Kidney capillary endothelial cell (primary cell): ENCODE measurements at regions not wholly inside any gene's neighbourhood (a gene's known extent, or its start where the extent isn't known, plus 50 kb on each side); places are given as distances from the start of the nearest gene placed in this dataset.
"Not testable (repeated sequence)": the region's sequence is repeated elsewhere in the genome, so short reads cannot be mapped to it uniquely, and the experiment has no call there.

Experiments
- DNase-seq: peaks from one replicate; pipeline ENCODE4 v3.0.0-alpha.2; 2018; ENCODE audit warnings: low spot score

DNA sequence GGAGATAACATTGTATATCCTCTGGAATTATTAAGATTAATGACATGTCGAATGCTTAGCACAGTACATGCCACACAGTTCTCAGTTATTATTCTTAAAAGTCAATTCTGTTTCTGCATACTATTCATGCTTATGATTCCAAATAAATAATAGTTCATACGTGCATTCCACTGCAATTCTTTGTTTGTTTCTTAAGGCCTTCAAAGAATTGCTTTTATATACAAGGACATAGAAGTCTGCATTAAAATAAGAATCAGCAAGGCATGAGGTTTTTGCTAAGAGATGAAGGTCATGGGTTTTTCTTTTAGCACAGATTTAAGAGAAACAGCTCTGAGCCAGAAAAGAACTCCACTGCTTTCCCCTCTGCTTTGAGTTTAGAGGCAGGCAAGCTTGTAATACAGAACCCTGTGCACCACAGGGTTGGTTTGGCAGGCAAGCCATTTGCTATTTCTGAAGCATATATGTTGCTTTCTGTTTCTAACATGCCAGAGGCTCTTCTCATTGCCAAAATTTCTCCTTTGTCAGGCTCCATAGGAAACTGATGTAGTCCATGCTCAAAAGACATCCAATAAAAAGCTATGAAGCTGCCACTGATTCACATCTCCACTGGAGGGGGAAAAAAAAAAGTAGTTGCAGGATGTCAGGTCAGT lies 420.6 kb upstream of the TYRP1 start:
- no peak for DNase-seq

DNA sequence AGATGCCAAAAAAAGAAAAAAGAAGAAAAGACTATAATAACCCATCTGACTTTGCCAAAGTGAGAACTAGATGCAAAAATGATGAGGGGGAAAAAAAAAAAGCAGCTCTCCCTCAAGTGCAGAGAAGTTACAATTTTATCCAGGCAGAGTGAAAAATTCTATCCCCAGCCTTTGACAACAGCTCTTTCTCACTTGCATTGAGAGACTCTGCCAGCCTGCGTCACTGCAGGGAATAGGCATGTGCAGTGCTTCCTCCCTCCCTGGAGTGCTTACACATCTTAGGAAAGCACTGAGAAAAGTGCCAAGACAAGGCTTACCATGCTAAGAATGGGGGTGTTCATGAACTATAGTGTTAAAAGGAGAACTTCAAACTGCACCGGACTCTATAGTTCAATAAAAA lies 418.6 kb upstream of the TYRP1 start:
- no peak for DNase-seq

DNA sequence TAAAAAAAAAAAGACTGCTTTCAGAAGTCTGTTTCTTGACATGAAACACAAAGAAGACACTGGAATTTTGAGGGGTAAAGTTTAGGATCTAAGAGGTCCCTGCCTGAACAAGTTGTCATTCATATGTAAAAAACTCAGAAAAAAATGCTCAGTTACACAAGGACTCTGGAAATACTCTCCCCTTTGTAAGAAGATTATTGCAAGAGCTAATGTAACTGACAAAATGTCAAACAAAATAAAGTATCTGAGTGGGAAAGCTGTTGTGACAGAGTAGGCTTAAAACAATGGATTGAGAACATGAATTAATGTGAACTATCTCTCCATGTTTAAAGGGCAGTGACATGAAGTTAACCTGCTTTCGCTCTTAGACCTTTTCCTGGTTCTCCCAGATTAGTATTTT lies 416.7 kb upstream of the TYRP1 start:
- DNase-seq, result no peak

DNA sequence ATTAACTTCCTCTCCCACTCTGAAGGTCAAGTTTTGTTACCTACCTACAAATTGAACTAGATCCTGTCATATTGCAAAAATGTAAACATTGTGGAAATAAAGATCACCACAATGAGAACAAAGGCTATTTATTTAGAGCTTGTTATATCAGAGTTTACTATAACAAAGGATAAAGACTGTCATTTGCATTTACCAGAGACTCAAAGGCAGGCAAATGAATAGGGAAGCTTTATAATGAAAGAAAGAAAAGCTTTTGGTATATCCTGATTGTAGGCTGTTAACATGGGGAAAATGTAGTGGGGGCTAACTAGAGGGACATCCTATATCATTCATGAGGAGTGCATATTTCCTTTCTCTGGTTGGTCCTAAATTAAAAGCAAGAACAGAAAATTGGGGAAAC lies 403.5 kb upstream of the TYRP1 start:
- DNase-seq, result no peak

DNA sequence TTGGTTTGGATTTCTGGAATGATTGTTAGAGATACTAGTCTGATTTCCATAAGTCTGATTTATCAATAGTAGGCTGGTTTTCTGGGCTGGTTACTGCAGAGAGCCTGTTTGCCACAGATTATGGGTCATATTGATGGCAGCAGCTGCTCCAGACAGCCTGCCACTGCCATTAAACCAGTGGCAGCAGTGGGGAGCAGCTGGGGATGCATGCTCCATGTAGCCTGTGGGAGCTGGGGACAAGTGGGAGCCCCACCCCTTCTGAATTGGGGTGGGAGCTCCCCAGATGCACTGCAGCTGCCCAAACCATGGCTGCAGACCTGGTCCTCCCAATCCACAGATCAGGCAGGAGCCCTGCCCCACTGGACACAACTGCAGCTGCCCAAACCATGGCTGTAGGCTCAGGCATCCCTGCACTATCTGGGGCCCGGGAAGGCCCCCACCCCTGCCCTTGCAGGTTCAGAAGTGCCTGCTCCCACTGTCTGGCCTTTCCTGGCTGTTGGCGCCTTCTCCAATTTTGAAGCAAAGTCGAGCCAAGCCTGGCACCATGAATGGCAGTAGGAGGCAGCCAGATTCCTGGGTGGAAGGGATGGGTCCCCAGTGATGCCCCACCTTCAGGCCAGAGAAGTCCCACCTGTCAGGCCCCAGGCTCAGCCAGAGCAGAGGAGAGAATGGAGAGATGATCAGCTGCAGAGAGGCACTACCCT lies 402.9 kb upstream of the TYRP1 start:
- DNase-seq, result no peak

DNA sequence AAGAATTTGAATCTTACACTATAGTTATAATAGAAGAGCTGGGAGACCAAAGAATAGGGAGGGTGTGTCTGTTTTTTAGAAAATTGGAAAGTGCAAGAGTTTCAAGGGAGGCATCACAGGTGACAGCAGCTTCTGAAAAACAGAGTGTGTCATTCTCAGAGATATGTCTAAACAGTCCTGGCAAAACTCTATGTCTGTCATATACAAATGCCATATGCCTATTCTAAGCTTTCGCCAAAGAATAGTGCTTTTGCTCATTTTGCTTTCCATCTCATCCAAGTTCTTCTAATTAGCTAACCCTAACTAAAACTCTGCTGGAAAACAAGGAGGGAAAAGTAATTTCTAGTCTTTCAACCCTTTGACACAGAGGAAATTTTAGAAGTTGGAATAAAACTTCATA lies 388.0 kb upstream of the TYRP1 start:
- no peak for DNase-seq

DNA sequence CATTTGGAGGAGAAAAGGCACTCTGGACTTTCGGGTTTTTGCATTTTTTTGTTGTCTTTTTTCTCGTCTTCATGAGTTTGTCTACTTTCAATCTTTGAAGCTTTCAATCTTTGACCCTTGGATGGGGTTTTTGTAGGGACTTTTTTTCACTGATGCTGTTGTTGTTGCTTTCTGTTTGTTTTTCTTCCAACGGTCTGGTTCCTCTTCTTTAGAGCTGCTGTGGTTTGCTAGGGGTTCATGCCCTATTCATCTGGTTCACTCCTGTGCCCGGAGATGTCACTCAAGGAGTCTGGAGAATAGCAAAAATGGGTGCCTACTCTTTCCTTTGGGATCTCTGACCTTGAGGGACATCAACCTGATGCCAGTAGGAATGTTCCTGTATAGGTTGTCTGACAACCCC lies 378.6 kb upstream of the TYRP1 start:
- no peak for DNase-seq

DNA sequence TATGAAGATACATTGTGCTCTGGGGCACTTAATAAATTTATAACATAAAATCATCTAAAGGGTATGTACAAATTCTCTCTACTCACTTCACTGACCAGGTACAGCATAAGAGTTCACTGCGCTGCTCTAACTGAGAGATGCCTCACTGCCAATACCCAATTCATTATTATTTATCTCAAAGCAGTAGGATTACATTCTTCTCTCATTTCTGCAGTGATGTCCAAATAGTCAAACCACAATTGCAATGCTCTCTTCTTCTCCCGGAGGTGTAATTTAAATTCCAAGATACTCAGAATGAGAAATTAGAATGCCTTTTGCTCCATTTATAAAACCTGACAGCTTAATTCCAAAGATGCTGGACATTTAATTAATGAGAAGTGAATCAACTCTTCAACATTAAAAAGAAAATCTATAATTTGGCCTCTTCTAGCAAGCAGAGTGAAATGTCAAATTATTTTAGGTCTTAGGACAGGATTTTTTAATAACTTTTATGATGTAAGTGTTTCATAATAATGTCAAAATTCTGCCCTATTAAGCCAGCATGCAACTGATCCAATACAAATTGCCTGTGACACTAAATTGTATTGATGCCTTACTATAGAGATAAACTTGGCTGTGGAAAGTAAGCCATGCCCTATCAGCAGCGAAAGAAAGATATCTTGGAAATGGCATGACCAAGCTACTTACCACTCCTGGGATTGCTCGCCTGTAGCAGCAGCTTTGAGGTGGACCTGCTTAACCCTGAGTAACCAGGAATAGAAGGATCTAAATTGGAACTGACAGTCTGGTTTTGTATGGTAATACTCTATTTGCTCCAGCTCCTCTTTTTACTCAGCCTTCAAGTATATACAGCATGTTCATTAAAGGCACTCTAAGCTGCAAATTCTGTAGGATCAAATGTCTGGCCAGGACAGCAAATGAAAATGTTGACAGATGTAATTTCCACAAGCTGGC lies 374.2 kb upstream of the TYRP1 start:
- no peak for DNase-seq

DNA sequence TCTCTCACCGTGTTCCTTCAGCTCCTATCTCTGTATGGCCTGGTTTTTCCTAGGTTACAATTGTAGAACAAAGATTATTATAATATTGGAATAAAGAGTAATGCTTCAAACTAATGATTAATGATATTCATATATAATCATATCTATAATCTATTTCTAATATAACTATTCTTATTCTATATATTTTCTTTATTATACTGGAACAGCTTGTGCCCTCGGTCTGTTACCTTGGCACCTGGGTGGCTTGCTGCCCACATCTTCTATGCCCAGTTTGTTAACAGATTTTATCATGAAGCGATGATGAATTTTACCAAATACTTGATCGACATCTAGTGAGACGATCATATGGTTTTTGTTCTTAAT lies 363.6 kb upstream of the TYRP1 start:
- no peak for DNase-seq

DNA sequence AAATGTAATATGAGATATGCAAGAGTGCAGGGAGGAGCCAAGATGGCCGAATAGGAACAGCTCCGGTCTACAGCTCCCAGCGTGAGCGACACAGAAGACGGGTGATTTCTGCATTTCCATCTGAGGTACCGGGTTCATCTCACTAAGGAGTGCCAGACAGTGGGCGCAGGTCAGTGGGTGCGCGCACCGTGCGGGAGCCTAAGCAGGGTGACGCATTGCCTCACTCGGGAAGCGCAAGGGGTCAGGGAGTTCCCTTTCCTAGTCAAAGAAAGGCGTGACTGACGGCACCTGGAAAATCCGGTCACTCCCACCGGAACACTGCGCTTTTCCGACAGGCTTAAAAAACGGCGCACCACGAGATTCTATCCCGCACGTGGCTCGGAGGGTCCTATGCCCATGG lies 359.2 kb upstream of the TYRP1 start:
- DNase-seq, result not testable (repeated sequence)

DNA sequence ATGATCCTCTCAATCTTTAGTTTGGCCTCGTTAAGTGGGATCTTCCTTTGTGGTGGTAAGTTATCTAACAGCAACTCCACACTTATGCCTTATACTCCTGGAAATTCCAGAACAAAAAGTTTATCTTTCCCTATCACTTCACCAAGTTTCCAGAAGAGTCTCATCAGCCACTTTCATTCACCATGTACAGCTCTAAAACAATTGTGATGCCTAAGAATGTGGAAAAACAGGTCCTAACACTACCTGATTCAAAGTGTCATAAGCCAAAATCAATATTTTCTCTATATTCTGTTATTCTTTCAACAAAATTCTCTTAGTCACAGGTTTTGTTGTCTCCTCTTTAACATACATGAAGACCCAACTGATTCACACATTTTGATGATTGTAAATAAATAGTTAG lies 342.4 kb upstream of the TYRP1 start:
- DNase-seq, result no peak

DNA sequence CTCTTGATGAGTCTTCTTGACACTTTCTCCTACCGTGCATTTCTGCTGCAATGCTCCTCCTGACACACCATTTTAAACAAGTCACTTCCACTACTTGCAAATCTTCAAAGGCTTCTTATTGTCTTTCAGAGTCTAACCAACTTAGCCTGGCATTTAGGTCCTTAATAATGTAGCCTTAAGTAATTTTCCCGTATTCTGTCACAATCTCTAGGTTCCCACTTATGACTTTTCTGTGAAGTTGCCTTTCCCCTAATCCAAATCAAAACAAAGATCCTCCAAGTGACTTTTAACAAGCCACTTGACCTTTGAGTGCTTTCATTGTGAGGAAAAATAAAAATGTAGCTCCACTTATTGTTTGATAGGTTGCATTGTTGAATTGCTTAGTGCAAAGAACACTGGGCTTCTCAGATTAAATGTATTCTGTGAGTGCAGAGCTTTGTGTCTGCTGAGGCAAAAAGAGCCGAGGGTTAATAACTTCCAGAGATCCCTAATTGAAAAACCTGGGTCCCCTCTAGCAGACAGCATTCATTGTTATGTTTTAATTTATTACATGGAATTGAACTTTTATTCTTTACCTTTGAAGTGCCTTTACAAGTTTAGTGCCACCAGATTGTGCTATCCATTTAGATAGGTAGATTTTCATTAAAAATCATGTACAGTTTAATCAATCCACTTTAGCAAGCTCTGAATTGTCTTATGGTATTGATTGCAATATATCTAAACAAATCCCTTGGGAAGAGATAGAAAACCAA lies 341.7 kb upstream of the TYRP1 start:
- DNase-seq, result no peak

DNA sequence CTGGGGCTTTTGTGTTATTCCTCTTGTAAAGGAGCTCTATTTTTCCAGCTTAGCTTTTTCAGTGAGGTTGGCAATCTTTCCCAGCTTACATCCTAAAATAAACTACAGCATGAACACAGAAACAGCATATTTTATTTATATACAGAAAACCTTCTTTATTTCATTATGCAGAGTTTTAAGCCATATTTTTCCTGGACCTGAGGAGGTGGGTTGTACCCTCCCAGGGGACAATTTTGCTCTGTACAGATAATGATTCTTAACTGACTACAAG lies 341.2 kb upstream of the TYRP1 start:
- no peak for DNase-seq

DNA sequence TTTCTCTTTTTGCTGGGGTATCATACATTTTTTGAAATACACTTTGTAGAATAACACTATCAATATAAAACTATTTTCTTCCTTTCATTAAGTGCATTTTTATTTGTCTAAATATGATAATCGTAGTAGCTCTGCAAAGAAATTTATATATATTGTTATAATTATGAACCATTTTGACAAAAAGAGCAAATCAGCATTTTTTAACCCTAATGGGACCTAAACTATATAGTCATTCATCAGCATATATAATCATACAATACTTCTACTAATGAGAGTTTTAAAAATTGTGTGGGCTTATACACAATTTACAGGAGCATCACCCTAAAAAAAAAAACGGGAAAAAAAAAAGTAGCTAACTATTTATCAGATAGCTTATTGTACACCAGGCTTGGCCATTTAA lies 329.7 kb upstream of the TYRP1 start:
- DNase-seq, result no peak

DNA sequence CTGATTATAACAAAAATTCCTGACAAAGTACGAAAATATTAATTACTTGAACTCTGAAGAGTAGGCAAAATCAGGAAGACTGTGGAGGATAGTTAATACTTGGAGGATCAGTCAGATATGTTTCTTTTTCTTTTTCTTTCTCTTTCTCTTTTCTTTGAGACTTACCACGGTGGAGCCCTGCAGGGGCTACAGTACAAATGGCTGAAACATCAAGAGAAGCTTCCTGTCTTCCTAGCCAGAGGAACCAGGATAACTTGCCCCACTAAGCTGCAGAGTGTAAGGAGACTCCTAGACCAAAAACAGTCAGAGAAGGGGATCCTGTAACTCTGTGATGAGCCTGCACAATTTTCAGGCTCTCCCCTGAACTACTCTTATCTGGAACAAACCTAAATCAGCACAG lies 324.6 kb upstream of the TYRP1 start:
- no peak for DNase-seq

DNA sequence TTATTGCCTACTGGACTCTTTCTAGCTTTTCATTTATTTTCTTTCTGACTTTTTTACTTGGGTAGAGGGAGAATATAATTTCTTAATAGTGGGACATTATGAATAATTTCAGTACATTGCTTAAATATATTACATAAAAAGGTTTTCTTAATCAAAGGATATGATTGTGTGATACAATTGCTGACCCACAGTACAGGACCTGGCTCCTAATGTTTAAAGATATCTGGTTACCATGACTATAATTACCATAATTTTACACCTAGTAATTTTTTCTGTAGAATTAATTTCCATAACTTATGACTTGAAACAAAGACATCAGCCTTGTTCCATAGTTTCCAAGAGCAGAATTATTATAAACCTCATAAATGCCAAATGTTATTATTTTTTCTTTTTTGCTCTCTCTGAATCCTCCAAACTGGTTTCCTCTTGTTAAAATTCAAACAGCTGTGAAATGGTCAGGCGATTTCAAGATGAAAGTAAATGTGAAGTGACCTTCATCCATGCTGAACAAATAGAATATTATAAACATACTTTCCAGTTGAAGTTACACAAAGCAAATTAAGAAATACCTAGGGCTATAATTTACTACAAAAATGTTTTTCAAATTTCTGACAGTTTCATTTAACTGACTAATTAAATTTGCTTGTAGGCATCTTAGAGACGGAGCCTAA lies 301.2 kb upstream of the TYRP1 start:
- no peak for DNase-seq

DNA sequence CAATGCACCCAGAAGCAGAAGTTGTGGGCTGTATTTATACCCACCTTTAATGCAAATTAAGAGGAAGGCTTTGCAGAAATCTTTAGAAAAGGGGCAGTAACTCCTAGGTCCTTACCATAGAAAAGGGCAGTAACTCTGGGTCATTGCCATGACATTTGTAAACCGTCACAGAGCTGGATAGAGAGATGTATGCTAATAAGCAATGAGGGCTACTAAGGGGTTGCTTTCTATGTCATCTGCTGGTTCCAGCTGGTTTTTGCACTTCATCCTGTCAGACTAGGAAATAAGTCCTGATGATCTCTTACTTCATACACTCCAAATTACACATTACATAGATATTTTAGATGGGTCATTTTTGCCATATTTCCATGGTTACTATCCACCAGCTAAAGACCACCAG lies 299.1 kb upstream of the TYRP1 start:
- DNase-seq, result no peak

DNA sequence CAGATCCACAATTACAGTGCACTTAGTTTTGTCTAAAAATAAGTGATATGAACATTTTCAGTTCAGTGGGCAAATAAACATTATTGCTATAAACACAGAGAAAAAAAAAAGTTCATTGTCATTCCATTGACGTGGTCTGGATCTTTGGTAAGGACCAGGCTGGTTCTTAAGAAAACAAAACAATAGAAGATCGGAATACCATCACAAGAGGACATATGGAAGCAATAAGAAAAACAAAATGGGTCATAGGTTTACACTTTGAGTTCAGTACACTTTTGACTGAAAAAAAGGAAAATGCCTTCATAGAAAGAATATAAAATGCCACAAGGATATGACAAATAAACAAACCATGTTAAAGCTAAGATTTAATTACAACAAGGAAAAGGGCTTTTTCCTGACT lies 289.5 kb upstream of the TYRP1 start:
- no peak for DNase-seq

DNA sequence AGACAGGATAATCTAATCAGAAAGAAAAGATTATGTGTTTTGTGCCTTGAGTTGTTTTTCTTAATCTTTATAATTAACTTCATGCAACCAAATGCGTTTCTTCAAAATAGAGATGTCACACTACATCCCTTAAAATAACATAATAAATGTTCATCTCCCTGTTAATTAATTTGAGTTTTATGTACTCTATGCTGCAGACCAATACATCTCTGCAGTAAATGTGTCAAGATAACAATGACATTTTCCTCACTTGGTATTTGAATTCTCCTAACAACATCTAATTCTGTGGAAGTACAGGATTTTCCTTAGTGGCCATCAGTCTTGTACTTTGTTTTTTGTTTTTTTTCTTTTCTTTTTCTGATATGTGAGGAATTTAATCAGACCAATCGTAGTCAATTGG lies 279.2 kb upstream of the TYRP1 start:
- no peak for DNase-seq

DNA sequence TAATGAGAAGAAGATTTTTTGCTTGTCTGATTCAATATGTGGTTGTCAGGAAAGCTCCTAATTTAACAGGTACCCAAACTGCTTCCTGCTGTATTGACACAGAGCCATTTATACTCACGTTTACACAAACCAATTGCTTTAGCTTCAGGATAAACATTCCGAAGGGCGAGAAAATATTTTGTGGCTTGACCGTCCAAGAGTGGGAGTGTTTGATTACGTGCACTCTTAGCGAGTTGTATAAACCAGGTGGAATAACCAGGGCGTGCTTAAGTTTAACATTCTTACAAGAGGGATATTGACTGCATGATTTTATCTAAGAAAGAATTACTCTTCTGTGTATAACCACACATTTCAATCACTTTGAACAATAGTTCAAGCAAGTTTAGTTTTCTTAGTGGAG lies 278.7 kb upstream of the TYRP1 start:
- DNase-seq, result no peak

DNA sequence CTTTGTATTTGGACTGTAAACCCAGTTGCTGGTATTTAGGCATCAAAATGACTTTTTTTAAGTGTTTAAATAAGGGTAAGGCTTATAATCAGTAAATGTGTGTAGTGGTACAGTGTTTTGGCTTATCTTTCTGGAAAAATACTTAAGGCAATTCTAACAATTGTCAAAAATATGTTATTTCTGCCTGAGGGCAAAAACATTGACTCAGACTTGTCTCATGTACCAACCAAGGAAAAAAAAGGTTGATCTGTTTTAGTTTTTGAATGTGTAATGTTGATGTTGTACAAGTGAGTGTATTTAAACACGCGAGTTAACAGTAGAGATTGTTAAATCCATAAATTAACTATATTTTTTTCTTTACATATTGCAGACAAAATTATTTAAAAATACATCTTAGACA lies 277.8 kb upstream of the TYRP1 start:
- DNase-seq, result no peak

DNA sequence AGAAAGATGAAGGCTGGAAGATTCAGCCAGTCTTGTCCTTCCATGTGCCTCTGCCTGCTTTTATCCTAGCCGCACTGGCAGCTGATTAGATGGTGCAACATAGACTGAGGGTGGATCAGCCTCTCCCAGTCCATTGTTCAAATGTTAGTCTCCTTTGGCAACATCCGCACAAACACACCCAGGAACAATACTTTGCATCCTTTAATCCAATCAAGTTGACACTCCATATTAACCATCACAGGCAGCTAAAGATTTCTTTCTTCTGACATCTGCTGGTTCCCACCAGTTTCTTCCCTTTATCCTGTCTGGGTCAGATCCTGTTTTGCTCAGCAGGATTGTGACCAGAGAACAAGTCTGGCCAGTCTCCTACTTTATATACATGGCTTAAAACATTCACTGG lies 276.5 kb upstream of the TYRP1 start:
- no peak for DNase-seq
